ENCODE measurements at regions not wholly inside any gene's neighbourhood (a gene's known extent, or its start where the extent isn't known, plus 50 kb on each side); places are given as distances from the start of the nearest gene placed in this dataset.
"Not testable (repeated sequence)": the region's sequence is repeated elsewhere in the genome, so short reads cannot be mapped to it uniquely, and the experiment has no call there.

GRCh38 chr1:100597061-100597741, 59.3 kb downstream of the GPR88 start:
- DNase-seq = no peak
- TF ChIP-seq POLR2A (IDR thresholded peaks at IDR 0.05; ENCODE audit: low read length) (no peak), GATA1 (IDR thresholded peaks at IDR 0.05; ENCODE audit: low read depth, low read length) (no peak)

- TF ChIP-seq GATA1 (IDR thresholded peaks at IDR 0.05; ENCODE audit: low read depth, low read length) = no peak
- no peak for TF ChIP-seq POLR2A (IDR thresholded peaks at IDR 0.05; ENCODE audit: low read length)
- no peak for DNase-seq
Observed at GRCh38 chr1:100597784-100598183, 59.8 kb downstream of the GPR88 start.

DNA sequence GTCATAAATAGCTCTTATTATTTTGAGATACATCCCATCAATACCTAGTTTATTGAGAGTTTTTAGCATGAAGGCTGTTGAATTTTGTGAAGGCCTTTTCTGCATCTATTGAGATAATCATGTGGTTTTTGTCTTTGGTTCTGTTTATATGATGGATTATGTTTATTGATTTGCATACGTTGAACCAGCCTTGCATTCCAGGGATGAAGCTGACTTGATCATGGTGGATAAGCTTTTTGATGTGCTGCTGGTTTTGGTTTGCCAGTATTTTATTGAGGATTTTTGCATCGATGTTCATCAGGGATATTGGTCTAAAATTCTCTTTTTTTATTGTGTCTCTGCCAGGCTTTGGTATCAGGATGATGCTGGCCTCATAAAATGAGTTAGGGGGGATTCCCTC, 62.4 kb downstream of the GPR88 start:
- DNase-seq = not testable (repeated sequence)

DNA sequence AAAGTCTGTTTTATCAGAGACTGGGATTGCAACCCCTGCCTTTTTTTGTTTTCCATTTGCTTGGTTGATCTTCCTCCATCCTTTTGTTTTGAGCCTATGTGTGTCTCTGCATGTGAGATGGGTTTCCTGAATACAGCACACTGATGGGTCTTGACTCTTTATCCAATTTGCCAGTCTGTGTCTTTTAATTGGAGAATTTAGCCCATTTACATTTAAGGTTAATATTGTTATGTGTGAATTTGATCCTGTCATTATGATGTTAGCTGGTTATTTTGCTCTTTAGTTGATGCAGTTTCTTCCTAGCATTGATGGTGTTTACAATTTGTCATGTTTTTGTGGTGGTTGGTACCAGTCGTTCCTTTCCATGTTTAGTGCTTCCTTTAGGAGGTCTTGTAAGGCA, 64.1 kb downstream of the GPR88 start:
- DNase-seq = not testable (repeated sequence)

- DNase-seq = no peak
- TF ChIP-seq POLR2A (IDR thresholded peaks at IDR 0.05; ENCODE audit: low read length) = no peak
- TF ChIP-seq GATA1 (IDR thresholded peaks at IDR 0.05; ENCODE audit: low read depth, low read length) = no peak
Observed at GRCh38 chr1:100604372-100604771, 66.4 kb downstream of the GPR88 start.

- no peak for DNase-seq
- TF ChIP-seq GATA1 (IDR thresholded peaks at IDR 0.05; ENCODE audit: low read depth, low read length) = no peak
- TF ChIP-seq POLR2A (IDR thresholded peaks at IDR 0.05; ENCODE audit: low read length) = no peak
Observed at GRCh38 chr1:100606438-100606837, 68.5 kb downstream of the GPR88 start.

- TF ChIP-seq GATA1 (IDR thresholded peaks at IDR 0.05; ENCODE audit: low read depth, low read length) (no peak), POLR2A (IDR thresholded peaks at IDR 0.05; ENCODE audit: low read length) (no peak)
- DNase-seq = no peak
Observed at GRCh38 chr1:100607628-100608240, 69.8 kb downstream of the GPR88 start.

- TF ChIP-seq GATA1 (IDR thresholded peaks at IDR 0.05; ENCODE audit: low read depth, low read length) = no peak
- TF ChIP-seq POLR2A (IDR thresholded peaks at IDR 0.05; ENCODE audit: low read length) = no peak
- DNase-seq = no peak
Observed at GRCh38 chr1:100609849-100610248, 71.9 kb downstream of the GPR88 start.

- no peak for TF ChIP-seq POLR2A (IDR thresholded peaks at IDR 0.05; ENCODE audit: low read length)
- no peak for TF ChIP-seq GATA1 (IDR thresholded peaks at IDR 0.05; ENCODE audit: low read depth, low read length)
- DNase-seq = no peak
Observed at GRCh38 chr1:100611086-100611485, 73.1 kb downstream of the GPR88 start.

GRCh38 chr1:100612540-100612939, 74.6 kb downstream of the GPR88 start:
- DNase-seq = no peak
- TF ChIP-seq GATA1 (IDR thresholded peaks at IDR 0.05; ENCODE audit: low read depth, low read length) (no peak), POLR2A (IDR thresholded peaks at IDR 0.05; ENCODE audit: low read length) (no peak)

DNA sequence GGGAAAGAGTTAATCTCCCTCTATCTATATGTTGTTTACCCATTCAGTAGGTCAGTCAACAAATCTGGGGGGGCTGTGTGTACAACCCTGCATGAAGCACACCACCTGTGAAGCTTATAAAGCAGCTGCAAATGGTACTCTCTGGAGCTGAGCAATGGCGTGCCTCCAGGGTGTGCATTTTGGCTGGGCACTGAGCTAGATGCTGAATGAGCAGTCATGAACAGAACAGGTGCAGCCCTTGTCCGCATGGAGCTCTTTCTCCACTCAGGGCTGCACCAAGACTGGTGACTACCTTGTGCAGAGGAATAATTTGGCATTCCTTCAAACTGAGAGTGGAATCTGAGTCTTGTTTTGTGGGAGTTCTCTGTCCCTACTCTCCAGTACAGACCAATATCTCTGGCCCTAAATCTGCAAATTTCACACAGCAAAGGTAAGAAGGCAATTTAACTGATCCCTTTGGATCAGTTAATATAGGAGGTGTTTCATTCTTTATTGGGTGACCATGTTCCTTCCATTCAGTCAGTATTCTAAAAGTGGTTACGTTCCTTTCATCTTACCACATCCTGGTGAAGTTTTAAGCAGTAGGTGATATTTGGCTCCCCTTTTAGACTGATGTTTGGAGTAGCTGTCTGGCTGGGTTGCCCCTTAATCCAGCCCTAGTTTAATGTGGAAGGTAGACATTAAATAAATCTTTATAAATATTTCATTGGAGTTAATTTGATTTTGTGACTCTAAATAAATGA, 76.0 kb downstream of the GPR88 start:
- no peak for DNase-seq
- no peak for TF ChIP-seq POLR2A (IDR thresholded peaks at IDR 0.05; ENCODE audit: low read length)
- no peak for TF ChIP-seq GATA1 (IDR thresholded peaks at IDR 0.05; ENCODE audit: low read depth, low read length)

- DNase-seq = no peak
- TF ChIP-seq GATA1 (IDR thresholded peaks at IDR 0.05; ENCODE audit: low read depth, low read length) (no peak), POLR2A (IDR thresholded peaks at IDR 0.05; ENCODE audit: low read length) (no peak)
Observed at GRCh38 chr1:100614570-100614969, 76.6 kb downstream of the GPR88 start.

DNA sequence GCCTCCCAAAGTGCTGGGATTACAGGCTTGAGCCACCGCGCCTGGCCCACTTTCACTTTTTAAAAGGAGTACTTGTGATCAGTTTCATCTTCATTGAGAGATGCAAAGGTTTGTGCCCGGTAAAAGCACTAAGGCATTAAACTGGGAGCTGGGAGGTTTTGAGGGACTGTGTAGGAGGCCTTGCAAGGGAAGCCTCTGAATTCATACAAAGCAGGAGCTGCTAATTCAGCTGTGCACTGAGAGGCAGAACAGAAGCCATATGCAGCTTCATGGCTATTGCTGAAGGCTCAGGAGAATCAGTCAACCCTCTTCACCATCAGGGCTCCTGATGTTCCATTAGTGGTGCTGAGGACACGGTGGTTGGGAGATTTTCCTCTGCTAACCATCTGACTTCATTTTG, 77.7 kb downstream of the GPR88 start:
- TF ChIP-seq POLR2A (IDR thresholded peaks at IDR 0.05; ENCODE audit: low read length) = no peak
- no peak for TF ChIP-seq GATA1 (IDR thresholded peaks at IDR 0.05; ENCODE audit: low read depth, low read length)
- DNase-seq = no peak

DNA sequence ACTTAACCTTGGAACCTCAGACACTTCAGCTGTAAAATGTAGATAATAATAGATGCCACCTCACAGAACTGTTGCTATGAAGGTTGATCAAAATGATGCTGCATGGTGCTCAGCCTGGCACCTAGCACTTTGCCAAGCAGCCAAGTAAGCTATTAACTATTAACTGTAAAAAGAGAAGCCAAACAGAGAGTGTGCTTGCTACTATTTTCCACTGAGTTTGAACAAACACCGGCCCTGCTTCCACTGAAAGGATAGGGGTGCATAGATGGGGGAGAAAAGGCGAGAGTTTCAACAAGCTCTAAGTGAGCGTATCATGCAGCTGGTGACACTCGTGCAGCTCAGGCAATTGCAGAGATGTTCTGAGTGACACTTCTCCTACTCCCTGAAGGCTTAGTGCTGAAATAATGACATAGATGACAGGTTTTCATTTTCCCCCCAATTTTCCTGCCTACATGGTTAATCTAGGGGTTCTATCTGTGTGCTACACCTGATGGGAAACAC, 78.2 kb downstream of the GPR88 start:
- no peak for DNase-seq
- TF ChIP-seq GATA1 (IDR thresholded peaks at IDR 0.05; ENCODE audit: low read depth, low read length) = no peak
- TF ChIP-seq POLR2A (IDR thresholded peaks at IDR 0.05; ENCODE audit: low read length) = no peak

DNA sequence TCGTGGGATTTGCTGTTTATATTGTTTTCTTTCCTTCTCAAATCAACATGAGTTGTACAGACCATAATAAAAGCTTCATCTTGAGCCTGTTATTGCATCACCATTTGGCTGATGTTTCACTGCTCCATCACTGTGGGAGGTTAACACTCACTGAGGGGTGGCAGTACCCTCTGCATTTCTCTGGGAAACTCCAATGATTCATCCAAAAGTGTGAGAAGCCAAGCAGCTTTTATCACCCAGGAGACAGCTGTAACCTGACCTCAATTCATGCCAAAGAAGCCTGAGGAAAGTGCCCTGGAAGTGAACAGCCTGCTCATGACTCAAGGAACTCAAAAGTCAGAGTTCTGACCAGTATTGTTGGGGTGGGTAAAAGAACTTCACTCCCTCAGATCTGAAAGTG, 84.1 kb downstream of the GPR88 start:
- DNase-seq = no peak
- no peak for TF ChIP-seq POLR2A (IDR thresholded peaks at IDR 0.05; ENCODE audit: low read length)
- TF ChIP-seq GATA1 (IDR thresholded peaks at IDR 0.05; ENCODE audit: low read depth, low read length) = no peak

All from erythroblast (primary cell).